Osteoblast (primary cell): ENCODE measurements at regions not wholly inside any gene's neighbourhood (a gene's known extent, or its start where the extent isn't known, plus 50 kb on each side); places are given as distances from the start of the nearest gene placed in this dataset.

ENCODE experiments used
- DNase-seq: peaks from one replicate; pipeline ENCODE4 v3.0.0; 2011; ENCODE audit warnings: low spot score, mixed read lengths; ENCODE audit not compliant: insufficient read length; ENCODE audit errors: missing footprints
- H2AFZ ChIP-seq: 2 replicates; pipeline ENCODE4 v1.6.0; 2011; ENCODE audit warnings: mild to moderate bottlenecking, low read length
- H3K27ac ChIP-seq: 2 replicates; pipeline ENCODE4 v1.5.1; 2011; ENCODE audit warnings: mild to moderate bottlenecking, low read depth, low read length, moderate library complexity
- H3K27me3 ChIP-seq: 2 replicates; pipeline ENCODE4 v1.6.0; 2012; ENCODE audit warnings: mild to moderate bottlenecking, control low read depth, inconsistent platforms, low read length, moderate library complexity; ENCODE audit not compliant: insufficient read depth
- H3K36me3 ChIP-seq: 2 replicates; pipeline ENCODE4 v1.5.1; 2011; ENCODE audit warnings: mild to moderate bottlenecking, low read length, control low read depth, moderate library complexity; ENCODE audit not compliant: insufficient read depth
- H3K4me1 ChIP-seq: 2 replicates; pipeline ENCODE4 v1.5.1; 2011; ENCODE audit warnings: mild to moderate bottlenecking, low read length, control low read depth, moderate library complexity; ENCODE audit not compliant: insufficient read depth
- H3K4me2 ChIP-seq: 2 replicates; pipeline ENCODE4 v1.6.0; 2011; ENCODE audit warnings: mild to moderate bottlenecking, low read length; ENCODE audit not compliant: insufficient read depth
- H3K4me3 ChIP-seq: fragments of 200-600 bp; sonication (generic); 3 replicates; pipeline ENCODE4 v1.5.1; 2012; ENCODE audit warnings: mild to moderate bottlenecking, low read length, inconsistent platforms; ENCODE audit not compliant: insufficient read depth
- H3K79me2 ChIP-seq: 2 replicates; pipeline ENCODE4 v1.6.0; 2012; ENCODE audit warnings: mild to moderate bottlenecking, low read length, control low read depth, inconsistent platforms; ENCODE audit not compliant: insufficient read depth
- H3K9me3 ChIP-seq: 2 replicates; pipeline ENCODE4 v1.5.1; 2011; ENCODE audit warnings: low read depth, low read length, control low read depth
- H4K20me1 ChIP-seq: 2 replicates; pipeline ENCODE4 v1.6.0; 2012; ENCODE audit warnings: mild to moderate bottlenecking, low read length, control low read depth; ENCODE audit not compliant: insufficient read depth
- CTCF ChIP-seq: IDR thresholded peaks from 2 replicates; pipeline ENCODE4 v1.5.1; 2011; ENCODE audit warnings: mild to moderate bottlenecking, low read depth, low read length, moderate library complexity; ENCODE audit errors: extremely low read depth

GRCh38 chr10:108721874-108722273 lies 1201.4 kb downstream of the XPNPEP1 start:
- no peaks in the 10 kb centered on the region for H3K4me1 ChIP-seq
- H3K79me2 ChIP-seq = no peaks in the 10 kb centered on the region
- H4K20me1 ChIP-seq = no peaks in the 10 kb centered on the region
- H3K27me3 ChIP-seq = no peaks in the 10 kb centered on the region
- no peak for TF ChIP-seq CTCF
- no peak overlapping the region for H3K27ac ChIP-seq
- no peaks in the 10 kb centered on the region for H3K36me3 ChIP-seq
- no peak overlapping the region for H3K4me3 ChIP-seq
- no peak overlapping the region for H2AFZ ChIP-seq
- H3K4me2 ChIP-seq = no peak overlapping the region
- DNase-seq = no peak
- peaks cover under 1% of the 10 kb centered on the region for H3K9me3 ChIP-seq

- TF ChIP-seq CTCF = no peak
- no peak overlapping the region for H2AFZ ChIP-seq
- no peak overlapping the region for H3K4me3 ChIP-seq
- no peaks in the 10 kb centered on the region for H3K79me2 ChIP-seq
- H3K9me3 ChIP-seq = peaks cover 3% of the 10 kb centered on the region
- no peak overlapping the region for H3K4me2 ChIP-seq
- H3K27ac ChIP-seq = no peak overlapping the region
- DNase-seq = no peak
- H3K27me3 ChIP-seq = no peaks in the 10 kb centered on the region
- H4K20me1 ChIP-seq = no peaks in the 10 kb centered on the region
- H3K36me3 ChIP-seq = no peaks in the 10 kb centered on the region
- no peaks in the 10 kb centered on the region for H3K4me1 ChIP-seq
These were observed 1207.0 kb downstream of the XPNPEP1 start for GRCh38 chr10:108716352-108716751.

- Histone ChIP-seq H3K4me1 (no peaks in the 10 kb centered on the region), H3K79me2 (no peaks in the 10 kb centered on the region), H3K27me3 (no peaks in the 10 kb centered on the region), H3K27ac (no peak overlapping the region), H3K9me3 (no peaks in the 10 kb centered on the region), H3K4me3 (no peak overlapping the region), H3K36me3 (no peaks in the 10 kb centered on the region), H2AFZ (no peak overlapping the region), H4K20me1 (no peaks in the 10 kb centered on the region), H3K4me2 (no peak overlapping the region)
- TF ChIP-seq CTCF = no peak
- no peak for DNase-seq
These were observed 1213.2 kb downstream of the XPNPEP1 start for GRCh38 chr10:108709927-108710722.

GRCh38 chr10:108708363-108708762 lies 1214.9 kb downstream of the XPNPEP1 start:
- no peak for DNase-seq
- Histone ChIP-seq H3K9me3 (peaks cover 2% of the 10 kb centered on the region), H3K4me2 (no peak overlapping the region), H3K27me3 (no peaks in the 10 kb centered on the region), H4K20me1 (no peaks in the 10 kb centered on the region), H3K79me2 (no peaks in the 10 kb centered on the region), H3K4me3 (no peak overlapping the region), H2AFZ (no peak overlapping the region), H3K36me3 (no peaks in the 10 kb centered on the region), H3K4me1 (no peaks in the 10 kb centered on the region), H3K27ac (no peak overlapping the region)
- no peak for TF ChIP-seq CTCF
